GM13976 (cell line): ENCODE measurements at regions not wholly inside any gene's neighbourhood (a gene's known extent, or its start where the extent isn't known, plus 50 kb on each side); places are given as distances from the start of the nearest gene placed in this dataset.
A peak's percentile ranks its signal among the peaks of the same experiment; 100 is the strongest.

ENCODE experiments used
- DNase-seq: peaks from one replicate; pipeline ENCODE4 v3.0.0; 2012; ENCODE audit warnings: low spot score
- in situ Hi-C: fragments of 300-500 bp; cut with MboI; formaldehyde crosslinking; loops from one replicate; pipeline ENCODE4 v1.12.0; 2022; ENCODE audit warnings: low sequenced_read_pairs, mixed read lengths, inconsistent platforms; ENCODE audit not compliant: unreplicated experiment
- TF ChIP-seq, protein P1 (sequence below): IDR thresholded peaks from 2 replicates; pipeline ENCODE4 v1.5.1; 2012; ENCODE audit warnings: borderline replicate concordance, mild to moderate bottlenecking; ENCODE audit not compliant: insufficient read depth; ENCODE audit errors: extremely low read depth, missing control alignments, control extremely low read depth

DNA sequence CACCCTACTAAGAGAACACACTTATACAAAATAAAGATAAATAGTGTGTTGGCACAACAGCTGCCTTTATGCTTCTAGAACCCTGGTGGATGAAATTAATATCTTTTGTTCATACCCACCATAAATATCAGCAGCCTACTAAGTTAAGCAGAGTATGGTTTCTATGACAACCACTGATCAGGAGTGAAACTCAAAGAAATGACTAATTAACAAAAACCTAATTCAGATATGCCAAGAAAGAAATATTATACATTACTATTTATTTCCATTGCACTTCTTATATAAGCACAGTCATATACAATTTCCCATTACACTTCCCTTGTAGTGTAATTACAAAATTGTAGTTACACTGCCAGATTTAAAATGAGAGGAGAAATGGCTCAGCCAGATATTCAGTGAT, 164.1 kb upstream of the CDKN3 start:
- DNase-seq: no peak
- TF ChIP-seq, protein P1, sequence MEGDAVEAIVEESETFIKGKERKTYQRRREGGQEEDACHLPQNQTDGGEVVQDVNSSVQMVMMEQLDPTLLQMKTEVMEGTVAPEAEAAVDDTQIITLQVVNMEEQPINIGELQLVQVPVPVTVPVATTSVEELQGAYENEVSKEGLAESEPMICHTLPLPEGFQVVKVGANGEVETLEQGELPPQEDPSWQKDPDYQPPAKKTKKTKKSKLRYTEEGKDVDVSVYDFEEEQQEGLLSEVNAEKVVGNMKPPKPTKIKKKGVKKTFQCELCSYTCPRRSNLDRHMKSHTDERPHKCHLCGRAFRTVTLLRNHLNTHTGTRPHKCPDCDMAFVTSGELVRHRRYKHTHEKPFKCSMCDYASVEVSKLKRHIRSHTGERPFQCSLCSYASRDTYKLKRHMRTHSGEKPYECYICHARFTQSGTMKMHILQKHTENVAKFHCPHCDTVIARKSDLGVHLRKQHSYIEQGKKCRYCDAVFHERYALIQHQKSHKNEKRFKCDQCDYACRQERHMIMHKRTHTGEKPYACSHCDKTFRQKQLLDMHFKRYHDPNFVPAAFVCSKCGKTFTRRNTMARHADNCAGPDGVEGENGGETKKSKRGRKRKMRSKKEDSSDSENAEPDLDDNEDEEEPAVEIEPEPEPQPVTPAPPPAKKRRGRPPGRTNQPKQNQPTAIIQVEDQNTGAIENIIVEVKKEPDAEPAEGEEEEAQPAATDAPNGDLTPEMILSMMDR: no peak
- in situ Hi-C loops: no loop called here

- DNase-seq: no peak
- in situ Hi-C loops: no loop called here
- TF ChIP-seq, protein P1: no peak
Measured at GRCh38 chr14:54241517-54241916, 155.3 kb upstream of the CDKN3 start.

DNA sequence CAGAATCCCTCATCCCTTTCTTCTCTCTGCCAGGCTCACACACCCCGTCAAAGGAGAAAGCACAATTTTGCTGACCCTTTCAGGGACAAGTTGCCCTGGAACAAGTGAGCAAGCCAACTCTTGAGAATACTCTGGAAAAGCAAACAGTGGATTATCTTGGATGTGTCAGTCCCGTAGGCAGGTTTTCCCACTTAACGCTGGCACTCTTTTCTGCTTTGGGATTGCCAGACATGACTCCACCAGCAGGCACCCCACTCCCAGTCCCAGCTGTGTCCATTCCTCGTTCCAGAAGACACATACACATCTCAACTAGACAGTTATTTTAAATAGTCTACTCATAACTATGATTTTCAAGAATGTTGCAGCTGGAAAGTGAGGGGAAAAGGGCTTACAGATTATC, 145.5 kb upstream of the CDKN3 start:
- DNase-seq: no peak
- TF ChIP-seq, protein P1: no peak
- in situ Hi-C loops: no loop called here

- in situ Hi-C loops: no loop called here
- DNase-seq: no peak
Measured at GRCh38 chr14:54252072-54252730, 144.6 kb upstream of the CDKN3 start.

DNA sequence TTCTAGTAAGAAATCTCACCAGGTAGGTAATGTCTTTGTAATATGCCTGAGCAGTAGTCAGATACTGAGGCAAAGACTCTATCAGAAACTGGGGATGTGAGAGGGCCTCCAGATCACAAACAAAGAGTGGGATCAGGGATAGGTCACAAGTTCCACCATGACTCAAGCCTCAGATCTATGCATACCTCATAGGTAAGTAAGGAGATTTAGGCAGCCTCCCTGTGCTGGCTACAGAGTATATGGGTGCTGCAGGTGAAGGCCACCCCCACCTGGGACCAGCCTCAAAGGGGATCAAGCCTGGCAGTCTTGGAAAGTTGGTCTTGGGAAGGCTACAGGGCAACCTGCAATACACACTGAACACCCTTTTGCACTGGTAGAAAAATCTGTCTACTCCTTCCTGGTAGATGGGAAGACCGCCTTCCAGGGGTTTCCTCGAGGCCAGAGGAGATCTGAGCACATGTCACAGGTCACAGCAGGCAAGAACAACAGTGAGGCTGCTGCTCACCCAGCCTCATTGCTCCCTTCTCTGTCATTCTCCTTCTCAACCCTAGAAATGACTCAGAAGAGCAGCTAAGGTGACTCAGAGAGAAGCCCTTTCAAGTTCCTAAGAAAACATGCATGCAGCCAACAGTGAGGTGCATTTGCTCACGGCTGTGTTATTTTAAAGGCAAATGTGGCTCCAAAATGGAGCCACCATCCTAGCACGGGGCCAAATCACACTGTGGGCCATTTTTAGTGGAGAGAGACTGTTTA, 143.4 kb upstream of the CDKN3 start:
- DNase-seq: peak; percentile 26
- TF ChIP-seq, protein P1: no peak
- in situ Hi-C loops: no loop called here

More at GRCh38 chr14:54252072-54252730, 144.6 kb upstream of the CDKN3 start:
- TF ChIP-seq, protein P1: no peak

DNA sequence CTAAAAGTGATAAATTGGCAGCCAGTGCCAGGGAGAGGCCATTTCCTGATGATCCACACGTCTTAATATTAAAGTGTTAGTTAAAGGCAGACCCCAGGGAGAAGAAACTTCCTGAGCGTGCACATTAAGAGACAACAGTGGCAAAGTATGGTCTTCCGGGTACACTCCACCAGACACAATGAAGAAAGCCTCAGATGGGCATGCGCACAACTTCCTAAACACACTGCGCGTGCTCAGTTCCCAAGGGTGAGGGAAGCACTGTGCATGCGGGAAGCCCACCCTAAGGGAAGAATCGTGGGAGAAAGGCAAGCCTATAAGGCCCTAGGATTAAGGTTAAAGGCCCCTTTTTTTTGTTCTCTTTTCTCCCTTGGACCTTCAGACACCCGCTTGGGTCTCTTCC, 140.7 kb upstream of the CDKN3 start:
- in situ Hi-C loops: no loop called here
- no peak for DNase-seq

More for the DNA sequence above, 140.7 kb upstream of the CDKN3 start:
- TF ChIP-seq, protein P1: no peak
